Inflammatory macrophage (primary cell): ENCODE measurements at regions not wholly inside any gene's neighbourhood (a gene's known extent, or its start where the extent isn't known, plus 50 kb on each side); places are given as distances from the start of the nearest gene placed in this dataset.

Experiments used
- DNase-seq, 2 donors: peaks; one replicate each; pipeline ENCODE4 v3.0.0-alpha.2; 2020 to 2022

- DNase-seq: no peak
Observed at GRCh38 chr3:24645047-24645446, 150.4 kb upstream of the THRB start.

- no peak for DNase-seq
Observed at GRCh38 chr3:24646790-24647189, 152.1 kb upstream of the THRB start.

GRCh38 chr3:24648063-24648462 is 153.4 kb upstream of the THRB start:
- no peak for DNase-seq

GRCh38 chr3:24650839-24651238 is 156.2 kb upstream of the THRB start:
- no peak for DNase-seq

GRCh38 chr3:24657870-24658510 is 163.3 kb upstream of the THRB start:
- no peak for DNase-seq

GRCh38 chr3:24661175-24661584 is 166.5 kb upstream of the THRB start:
- no peak for DNase-seq

- no peak for DNase-seq
Observed at GRCh38 chr3:24662449-24663345, 168.0 kb upstream of the THRB start.

- DNase-seq: no peak
Observed at GRCh38 chr3:24663406-24663805, 168.8 kb upstream of the THRB start.

- no peak for DNase-seq
Observed at GRCh38 chr3:24668039-24668438, 173.4 kb upstream of the THRB start.

GRCh38 chr3:24670871-24671270 is 176.2 kb upstream of the THRB start:
- DNase-seq: no peak

GRCh38 chr3:24673596-24673995 is 178.9 kb upstream of the THRB start:
- no peak for DNase-seq

GRCh38 chr3:24674261-24674660 is 179.6 kb upstream of the THRB start:
- DNase-seq: no peak

- DNase-seq: no peak
Observed at GRCh38 chr3:24678021-24678420, 183.4 kb upstream of the THRB start.

GRCh38 chr3:24678421-24678865 is 183.8 kb upstream of the THRB start:
- peak; percentile 76 to 86 for DNase-seq

- no peak for DNase-seq
Observed at GRCh38 chr3:24679429-24679828, 184.8 kb upstream of the THRB start.

GRCh38 chr3:24680214-24680967 is 185.7 kb upstream of the THRB start:
- peak; percentile 70 to 76 for DNase-seq

GRCh38 chr3:24682141-24682547 is 187.5 kb upstream of the THRB start:
- DNase-seq: no peak

GRCh38 chr3:24683090-24683489 is 188.4 kb upstream of the THRB start:
- DNase-seq: no peak

- DNase-seq: peak; percentile 8 to 50
Observed at GRCh38 chr3:24683633-24684384, 189.2 kb upstream of the THRB start.

GRCh38 chr3:24684506-24685023 is 189.9 kb upstream of the THRB start:
- no peak for DNase-seq

GRCh38 chr3:24686808-24687207 is 192.2 kb upstream of the THRB start:
- peak; percentile 15 to 38 for DNase-seq

GRCh38 chr3:24687671-24688070 is 193.0 kb upstream of the THRB start:
- no peak for DNase-seq
